ENCODE measurements at regions not wholly inside any gene's neighbourhood (a gene's known extent, or its start where the extent isn't known, plus 50 kb on each side); places are given as distances from the start of the nearest gene placed in this dataset.

GRCh38 chr3:88209356-88209755, 59.6 kb downstream of the C3orf38 start:
- Histone ChIP-seq H3K4me3 (ENCODE audit: low read length) (no peak overlapping the region), H3K36me3 (ENCODE audit: insufficient read depth, low read length) (no peaks in the 10 kb centered on the region), H3K9me3 (ENCODE audit: low read length) (no peaks in the 10 kb centered on the region), H3K27me3 (ENCODE audit: insufficient read depth, low read length) (no peaks in the 10 kb centered on the region), H2AFZ (ENCODE audit: low read depth, low read length) (no peak overlapping the region), H3K4me1 (ENCODE audit: insufficient read depth, low read length) (no peaks in the 10 kb centered on the region)

- Histone ChIP-seq H3K9me3 (ENCODE audit: low read length) (peaks cover 2% of the 10 kb centered on the region), H3K4me3 (ENCODE audit: low read length) (no peak overlapping the region), H3K4me1 (ENCODE audit: insufficient read depth, low read length) (no peaks in the 10 kb centered on the region), H2AFZ (ENCODE audit: low read depth, low read length) (no peak overlapping the region), H3K27me3 (ENCODE audit: insufficient read depth, low read length) (no peaks in the 10 kb centered on the region), H3K36me3 (ENCODE audit: insufficient read depth, low read length) (no peaks in the 10 kb centered on the region)
These were observed 61.5 kb downstream of the C3orf38 start for GRCh38 chr3:88211096-88211890.

GRCh38 chr3:88219138-88219792, 69.5 kb downstream of the C3orf38 start:
- no peaks in the 10 kb centered on the region for H3K36me3 ChIP-seq (ENCODE audit: insufficient read depth, low read length)
- no peak overlapping the region for H2AFZ ChIP-seq (ENCODE audit: low read depth, low read length)
- H3K4me1 ChIP-seq (ENCODE audit: insufficient read depth, low read length): peaks cover 2% of the 10 kb centered on the region
- no peaks in the 10 kb centered on the region for H3K27me3 ChIP-seq (ENCODE audit: insufficient read depth, low read length)
- H3K9me3 ChIP-seq (ENCODE audit: low read length): peaks cover 2% of the 10 kb centered on the region
- H3K4me3 ChIP-seq (ENCODE audit: low read length): no peak overlapping the region

GRCh38 chr3:88220126-88220525, 70.4 kb downstream of the C3orf38 start:
- Histone ChIP-seq H3K4me3 (ENCODE audit: low read length) (no peak overlapping the region), H3K4me1 (ENCODE audit: insufficient read depth, low read length) (peaks cover 3% of the 10 kb centered on the region), H3K36me3 (ENCODE audit: insufficient read depth, low read length) (no peaks in the 10 kb centered on the region), H3K9me3 (ENCODE audit: low read length) (peaks cover 2% of the 10 kb centered on the region), H2AFZ (ENCODE audit: low read depth, low read length) (no peak overlapping the region), H3K27me3 (ENCODE audit: insufficient read depth, low read length) (no peaks in the 10 kb centered on the region)

GRCh38 chr3:88221726-88222125, 72.0 kb downstream of the C3orf38 start:
- Histone ChIP-seq H3K4me1 (ENCODE audit: insufficient read depth, low read length) (peaks cover 8% of the 10 kb centered on the region), H3K27me3 (ENCODE audit: insufficient read depth, low read length) (no peaks in the 10 kb centered on the region), H3K4me3 (ENCODE audit: low read length) (no peak overlapping the region), H3K9me3 (ENCODE audit: low read length) (no peaks in the 10 kb centered on the region), H2AFZ (ENCODE audit: low read depth, low read length) (no peak overlapping the region), H3K36me3 (ENCODE audit: insufficient read depth, low read length) (no peaks in the 10 kb centered on the region)

- no peak overlapping the region for H3K4me3 ChIP-seq (ENCODE audit: low read length)
- no peaks in the 10 kb centered on the region for H3K9me3 ChIP-seq (ENCODE audit: low read length)
- H2AFZ ChIP-seq (ENCODE audit: low read depth, low read length): no peak overlapping the region
- H3K36me3 ChIP-seq (ENCODE audit: insufficient read depth, low read length): no peaks in the 10 kb centered on the region
- peaks cover 8% of the 10 kb centered on the region for H3K4me1 ChIP-seq (ENCODE audit: insufficient read depth, low read length)
- no peaks in the 10 kb centered on the region for H3K27me3 ChIP-seq (ENCODE audit: insufficient read depth, low read length)
These were observed 72.6 kb downstream of the C3orf38 start for GRCh38 chr3:88222343-88222742.

GRCh38 chr3:88225326-88226008, 75.7 kb downstream of the C3orf38 start:
- Histone ChIP-seq H3K9me3 (ENCODE audit: low read length) (no peaks in the 10 kb centered on the region), H3K36me3 (ENCODE audit: insufficient read depth, low read length) (no peaks in the 10 kb centered on the region), H3K4me1 (ENCODE audit: insufficient read depth, low read length) (peaks cover 6% of the 10 kb centered on the region), H3K27me3 (ENCODE audit: insufficient read depth, low read length) (no peaks in the 10 kb centered on the region), H2AFZ (ENCODE audit: low read depth, low read length) (no peak overlapping the region), H3K4me3 (ENCODE audit: low read length) (no peak overlapping the region)

- Histone ChIP-seq H3K4me3 (ENCODE audit: low read length) (no peak overlapping the region), H2AFZ (ENCODE audit: low read depth, low read length) (no peak overlapping the region), H3K27me3 (ENCODE audit: insufficient read depth, low read length) (no peaks in the 10 kb centered on the region), H3K9me3 (ENCODE audit: low read length) (no peaks in the 10 kb centered on the region), H3K36me3 (ENCODE audit: insufficient read depth, low read length) (no peaks in the 10 kb centered on the region), H3K4me1 (ENCODE audit: insufficient read depth, low read length) (peaks cover 6% of the 10 kb centered on the region)
These were observed 77.2 kb downstream of the C3orf38 start for GRCh38 chr3:88226910-88227309.

GRCh38 chr3:88230638-88231037, 80.9 kb downstream of the C3orf38 start:
- H3K9me3 ChIP-seq (ENCODE audit: low read length): no peaks in the 10 kb centered on the region
- no peaks in the 10 kb centered on the region for H3K36me3 ChIP-seq (ENCODE audit: insufficient read depth, low read length)
- no peaks in the 10 kb centered on the region for H3K4me1 ChIP-seq (ENCODE audit: insufficient read depth, low read length)
- H3K4me3 ChIP-seq (ENCODE audit: low read length): no peak overlapping the region
- H2AFZ ChIP-seq (ENCODE audit: low read depth, low read length): no peak overlapping the region
- H3K27me3 ChIP-seq (ENCODE audit: insufficient read depth, low read length): no peaks in the 10 kb centered on the region

GRCh38 chr3:88231207-88231606, 81.4 kb downstream of the C3orf38 start:
- no peak overlapping the region for H2AFZ ChIP-seq (ENCODE audit: low read depth, low read length)
- no peak overlapping the region for H3K4me3 ChIP-seq (ENCODE audit: low read length)
- H3K27me3 ChIP-seq (ENCODE audit: insufficient read depth, low read length): no peaks in the 10 kb centered on the region

GRCh38 chr3:88231632-88232031, 81.9 kb downstream of the C3orf38 start:
- Histone ChIP-seq H3K4me3 (ENCODE audit: low read length) (no peak overlapping the region), H3K9me3 (ENCODE audit: low read length) (no peaks in the 10 kb centered on the region), H3K27me3 (ENCODE audit: insufficient read depth, low read length) (no peaks in the 10 kb centered on the region), H3K36me3 (ENCODE audit: insufficient read depth, low read length) (no peaks in the 10 kb centered on the region), H3K4me1 (ENCODE audit: insufficient read depth, low read length) (no peaks in the 10 kb centered on the region), H2AFZ (ENCODE audit: low read depth, low read length) (no peak overlapping the region)

More at GRCh38 chr3:88231207-88231606, 81.4 kb downstream of the C3orf38 start:
- no peaks in the 10 kb centered on the region for H3K4me1 ChIP-seq (ENCODE audit: insufficient read depth, low read length)
- no peaks in the 10 kb centered on the region for H3K36me3 ChIP-seq (ENCODE audit: insufficient read depth, low read length)
- H3K9me3 ChIP-seq (ENCODE audit: low read length): no peaks in the 10 kb centered on the region

- H3K27me3 ChIP-seq (ENCODE audit: insufficient read depth, low read length): no peaks in the 10 kb centered on the region
These were observed 85.3 kb downstream of the C3orf38 start for GRCh38 chr3:88235102-88235501.

GRCh38 chr3:88239870-88240269, 90.1 kb downstream of the C3orf38 start:
- Histone ChIP-seq H3K36me3 (ENCODE audit: insufficient read depth, low read length) (no peaks in the 10 kb centered on the region), H3K4me3 (ENCODE audit: low read length) (no peak overlapping the region), H3K27me3 (ENCODE audit: insufficient read depth, low read length) (no peaks in the 10 kb centered on the region), H3K9me3 (ENCODE audit: low read length) (no peaks in the 10 kb centered on the region), H2AFZ (ENCODE audit: low read depth, low read length) (no peak overlapping the region), H3K4me1 (ENCODE audit: insufficient read depth, low read length) (peaks cover 12% of the 10 kb centered on the region)

More at GRCh38 chr3:88235102-88235501, 85.3 kb downstream of the C3orf38 start:
- no peaks in the 10 kb centered on the region for H3K9me3 ChIP-seq (ENCODE audit: low read length)
- H3K4me3 ChIP-seq (ENCODE audit: low read length): no peak overlapping the region
- H3K4me1 ChIP-seq (ENCODE audit: insufficient read depth, low read length): peaks cover 5% of the 10 kb centered on the region
- no peak overlapping the region for H2AFZ ChIP-seq (ENCODE audit: low read depth, low read length)
- H3K36me3 ChIP-seq (ENCODE audit: insufficient read depth, low read length): no peaks in the 10 kb centered on the region
